K562 (cell line): ENCODE measurements at regions not wholly inside any gene's neighbourhood (a gene's known extent, or its start where the extent isn't known, plus 50 kb on each side); places are given as distances from the start of the nearest gene placed in this dataset.

ENCODE experiments used
- ATAC-seq: fragments of 200-7000 bp; cut with Tn5 transposase; 3 replicates; pipeline ENCODE4 v1.9.1; 2020; ENCODE audit warnings: moderate library complexity
- BruUV-seq: library from RNA; stranded (reverse); fragments of 400-500 nt; replicated peaks from 2 replicates; lab custom pipeline; 2021; lab: Mats Ljungman, UMichigan
- CTCF ChIA-PET: fragments of 300-600 bp; formaldehyde crosslinking; extraction: SDS; loops from one replicate; lab custom pipeline; 2021; ENCODE audit warnings: low intra/inter-chr PET ratio; lab: Yijun Ruan, JAX
- POLR2A ChIA-PET: fragments of 300-600, 350-650 bp; sonication (Branson Sonifier 250); formaldehyde crosslinking; extraction: SDS; loops from one replicate; lab custom pipeline; 2021; ENCODE audit warnings: antibody characterized with exemption, inconsistent platforms; lab: Yijun Ruan, JAX
- DNase-seq, 4 experiments: peaks; one replicate each; pipeline versions ENCODE4 v3.0.0 to v3.0.0-alpha.2; 2011 to 2018; ENCODE audit warnings: low spot score in 3 of 4, mixed read lengths in 3 of 4; ENCODE audit errors: extremely low read depth in 1 of 4
- FAIRE-seq: peaks from 2 replicates; lab custom pipeline; 2011; peaks lifted over from hg19 to GRCh38; lab: Jason Lieb, UNC
- H2AFZ ChIP-seq: 2 replicates; pipeline ENCODE4 v1.6.0; 2011; ENCODE audit warnings: low read depth, low read length, control low read depth, inconsistent platforms
- H3K27ac ChIP-seq: fragments of 200-600 bp; 3 replicates; pipeline ENCODE4 v1.8.0; 2011; ENCODE audit warnings: low read depth, mild to moderate bottlenecking, control low read depth, inconsistent platforms, low read length, moderate library complexity, mixed read lengths; ENCODE audit errors: extremely low read depth
- H3K27me3 ChIP-seq, 2 experiments: fragments of 300-600 bp in 1 of 2; 2 replicates in 1 of 2; 3 replicates in 1 of 2; pipeline versions ENCODE4 v1.6.0 to v1.8.0; 2011; ENCODE audit warnings: inconsistent platforms in 2 of 2, low read length in 2 of 2, mild to moderate bottlenecking in 1 of 2, mixed read lengths in 1 of 2, moderate library complexity in 1 of 2; ENCODE audit not compliant: control insufficient read depth in 2 of 2, insufficient read depth in 2 of 2
- H3K36me3 ChIP-seq: fragments of 300-600 bp; 3 replicates; pipeline ENCODE4 v1.8.0; 2011; ENCODE audit warnings: mild to moderate bottlenecking, low read length, inconsistent platforms; ENCODE audit not compliant: control insufficient read depth, insufficient read depth
- H3K4me1 ChIP-seq, 2 experiments: fragments of 200-600 bp in 1 of 2; replicated peaks in 1 of 2; 2 replicates in 1 of 2; 3 replicates in 1 of 2; pipeline versions ENCODE4 v1.5.1 to v1.8.0; 2011; ENCODE audit warnings: inconsistent platforms in 2 of 2, low read length in 2 of 2, mild to moderate bottlenecking in 1 of 2, mixed read lengths in 1 of 2, moderate library complexity in 1 of 2; ENCODE audit not compliant: control insufficient read depth in 2 of 2, insufficient read depth in 2 of 2
- H3K4me2 ChIP-seq: 2 replicates; pipeline ENCODE4 v1.6.1; 2011; ENCODE audit warnings: low read length, control low read depth, inconsistent platforms, mixed read lengths; ENCODE audit not compliant: insufficient read depth
- H3K4me3 ChIP-seq: fragments of 200-600 bp; sonication (generic), shearing (Covaris generic); 2 replicates; pipeline ENCODE4 v1.5.1; 2016; ENCODE audit warnings: control low read depth, inconsistent platforms
- H3K79me2 ChIP-seq: fragments of 200-600 bp; 3 replicates; pipeline ENCODE4 v1.8.0; 2011; ENCODE audit warnings: low read length, inconsistent platforms; ENCODE audit not compliant: control insufficient read depth, insufficient read depth
- H3K9ac ChIP-seq, 2 experiments: 2 replicates each; pipeline versions ENCODE4 v1.6.0 to v1.6.1; 2011; ENCODE audit warnings: low read depth in 2 of 2, low read length in 2 of 2, control low read depth in 1 of 2, inconsistent platforms in 1 of 2, mild to moderate bottlenecking in 1 of 2, mixed read lengths in 1 of 2; ENCODE audit not compliant: insufficient read depth in 1 of 2
- H3K9me1 ChIP-seq: one replicate; pipeline ENCODE4 v1.6.0; 2011; ENCODE audit warnings: inconsistent platforms, mild to moderate bottlenecking, low read length, moderate library complexity; ENCODE audit not compliant: control insufficient read depth, insufficient read depth
- H3K9me3 ChIP-seq: replicated peaks from 2 replicates; pipeline ENCODE4 v1.5.1; 2011; ENCODE audit warnings: low read depth, low read length, inconsistent platforms; ENCODE audit not compliant: control insufficient read depth, insufficient read depth
- H4K20me1 ChIP-seq: replicated peaks from 2 replicates; pipeline ENCODE4 v1.6.1; 2011; ENCODE audit warnings: low read length, inconsistent platforms, mixed read lengths; ENCODE audit not compliant: control insufficient read depth, insufficient read depth
- GABPB1 ChIP-seq: sonication (generic); formaldehyde crosslinking; IDR thresholded peaks from 2 replicates; pipeline ENCODE4 v1.8.0; 2022; ENCODE audit warnings: mild to moderate bottlenecking, missing genetic modification reagents
- MAFK ChIP-seq: IDR thresholded peaks from 2 replicates; pipeline ENCODE4 v1.6.1; 2011; ENCODE audit warnings: low read length, improper control_type of control experiment
- MTA2 ChIP-seq: fragments of 450-650 bp; IDR thresholded peaks from 2 replicates; pipeline ENCODE4 v1.6.1; 2016; ENCODE audit warnings: low read depth
- MYNN ChIP-seq, 2 experiments: sonication (generic); formaldehyde crosslinking in 1 of 2; IDR thresholded peaks; 2 replicates each; pipeline versions ENCODE4 v1.5.0 to v1.6.1; 2016 to 2020; ENCODE audit warnings: antibody characterized with exemption in 1 of 2, missing genetic modification reagents in 1 of 2
- NR1H2 ChIP-seq: sonication (generic); formaldehyde crosslinking; IDR thresholded peaks from 2 replicates; pipeline ENCODE4 v1.4.0; 2020; ENCODE audit warnings: mild to moderate bottlenecking, missing genetic modification reagents
- NUFIP1 ChIP-seq: fragments of 450-650 bp; IDR thresholded peaks from 2 replicates; pipeline ENCODE4 v1.6.1; 2018; ENCODE audit not compliant: partially characterized antibody
- PML ChIP-seq: IDR thresholded peaks from 2 replicates; pipeline ENCODE4 v1.6.1; 2012; ENCODE audit warnings: low read length, inconsistent platforms
- POLR3A ChIP-seq: IDR thresholded peaks from 2 replicates; pipeline ENCODE4 v1.6.1; 2011; ENCODE audit warnings: borderline replicate concordance, mild to moderate bottlenecking, moderate library complexity; ENCODE audit not compliant: insufficient read length, insufficient read depth; ENCODE audit errors: extremely low read depth
- TRIM25 ChIP-seq: fragments of 450-650 bp; IDR thresholded peaks from 2 replicates; pipeline ENCODE4 v1.7.0; 2016; ENCODE audit warnings: borderline replicate concordance
- WGBS: fragments of 100-300 bp; shearing (Covaris generic); methylation state at CpG from one replicate; pipeline ENCODE4 v1.1.6; 2016; ENCODE audit warnings: low coverage, mixed read lengths; ENCODE audit not compliant: insufficient coverage; ENCODE audit errors: missing lambda C conversion rate; 5-methylcytosine and 5-hydroxymethylcytosine counted together
- in situ Hi-C: fragments of 300-500 bp; cut with MboI; formaldehyde crosslinking; loops from 4 replicates; pipeline ENCODE4 v1.15.0; 2018; ENCODE audit warnings: inconsistent platforms, mixed read lengths
- intact Hi-C: fragments of 100-400 bp; cut with micrococcal nuclease; formaldehyde crosslinking; loops from 2 replicates; pipeline ENCODE4 v1.14.2; 2022

GRCh38 chr2:176595986-176596385 lies 326.7 kb downstream of the MTX2 start (continued):
- TF ChIP-seq NR1H2 (CRISPR knock-in tag) (no peak), MYNN (IDR thresholded peaks at IDR 0.05) (no peak), MYNN (CRISPR knock-in tag; IDR thresholded peaks at IDR 0.05) (no peak), MTA2 (no peak), NUFIP1 (no peak), TRIM25 (no peak), GABPB1 (CRISPR knock-in tag) (no peak), MAFK (no peak), POLR3A (no peak)

GRCh38 chr2:176597916-176598315 lies 328.7 kb downstream of the MTX2 start:
- BruUV-seq: no TSS peak

More at GRCh38 chr2:176597916-176598315, 328.7 kb downstream of the MTX2 start:
- H3K4me1 ChIP-seq: no peaks in the 10 kb centered on the region
- no peaks in the 10 kb centered on the region for H3K9me3 ChIP-seq
- ChIA-PET CTCF (no interaction called here), POLR2A (interaction anchor here (1.3 kb wide), 1 partner anchor 26 kb away, joined by 5 read pairs; no protein-coding TSS in a partner anchor)
- WGBS: 0% methylated on average over 1 of the region's 1 CpG
- ATAC-seq (no peak), FAIRE-seq (no peak), DNase-seq (no peak)
- intact Hi-C loops (no loop called here), in situ Hi-C loops (no loop called here)
- no peak for TF ChIP-seq PML
- no peaks in the 10 kb centered on the region for H4K20me1 ChIP-seq
- no peak overlapping the region for H3K9ac ChIP-seq
- H2AFZ ChIP-seq: no peak overlapping the region
- no peaks in the 10 kb centered on the region for H3K36me3 ChIP-seq
- no peaks in the 10 kb centered on the region; a peak in 1 of 5 replicates for H3K27me3 ChIP-seq
- H3K4me3 ChIP-seq: no peak overlapping the region
- H3K4me2 ChIP-seq: no peak overlapping the region
- H3K27ac ChIP-seq: no peak overlapping the region
- no peaks in the 10 kb centered on the region for H3K79me2 ChIP-seq
- H3K9me1 ChIP-seq: no peaks in the 10 kb centered on the region
